Panc1 (cell line): ENCODE measurements at regions not wholly inside any gene's neighbourhood (a gene's known extent, or its start where the extent isn't known, plus 50 kb on each side); places are given as distances from the start of the nearest gene placed in this dataset.

Experiments used
- ATAC-seq: fragments of 200-7000 bp; cut with Tn5 transposase; 2 replicates; pipeline ENCODE4 v1.9.1; 2020; ENCODE audit warnings: mild to moderate bottlenecking, moderate library complexity
- BruUV-seq: library from RNA; stranded (reverse); fragments of 400-500 nt; replicated peaks from 2 replicates; lab custom pipeline; 2021; lab: Mats Ljungman, UMichigan
- CTCF ChIA-PET: fragments of 300-600 bp; sonication (Branson Sonifier 250); formaldehyde crosslinking; loops from one replicate; lab custom pipeline; 2022; ENCODE audit warnings: antibody characterized with exemption; lab: Charles Lee
- POLR2A ChIA-PET: fragments of 300-600 bp; sonication (Branson Sonifier 250); formaldehyde crosslinking; loops from one replicate; lab custom pipeline; 2022; ENCODE audit warnings: antibody characterized with exemption; lab: Charles Lee
- DNase-seq: peaks from one replicate; pipeline ENCODE4 v3.0.0-alpha.2; 2010; ENCODE audit warnings: low read depth, low spot score
- H3K27ac ChIP-seq: 2 replicates; pipeline ENCODE4 v1.5.1; 2011; ENCODE audit warnings: mild to moderate bottlenecking, low read length, inconsistent platforms
- H3K27me3 ChIP-seq: fragments of 200-500 bp; sonication (Bioruptor generic); 2 replicates; pipeline ENCODE4 v1.6.0; 2014; ENCODE audit warnings: low read length, inconsistent platforms; ENCODE audit not compliant: control insufficient read depth, insufficient read depth
- H3K36me3 ChIP-seq: fragments of 200-500 bp; sonication (Bioruptor generic); 2 replicates; pipeline ENCODE4 v1.5.1; 2014; ENCODE audit warnings: inconsistent platforms, mild to moderate bottlenecking, low read length, moderate library complexity; ENCODE audit not compliant: control insufficient read depth, insufficient read depth
- H3K4me1 ChIP-seq: 2 replicates; pipeline ENCODE4 v1.5.1; 2011; ENCODE audit warnings: inconsistent platforms, mild to moderate bottlenecking, low read length, moderate library complexity; ENCODE audit not compliant: control insufficient read depth, insufficient read depth
- H3K4me3 ChIP-seq, 2 experiments: 2 replicates each; pipeline ENCODE4 v1.5.1; 2011 to 2012; ENCODE audit warnings: low read depth in 2 of 2, low read length in 2 of 2, mild to moderate bottlenecking in 2 of 2, inconsistent platforms in 1 of 2, moderate library complexity in 1 of 2
- H3K9me3 ChIP-seq: fragments of 200-500 bp; sonication (Bioruptor generic); 2 replicates; pipeline ENCODE4 v1.5.1; 2014; ENCODE audit warnings: low read depth, mild to moderate bottlenecking, inconsistent platforms, low read length, moderate library complexity; ENCODE audit not compliant: control insufficient read depth, insufficient read depth
- POLR2AphosphoS5 ChIP-seq: IDR thresholded peaks from 2 replicates; pipeline ENCODE4 v1.6.1; 2012; ENCODE audit warnings: mild to moderate bottlenecking, low read depth, low read length, moderate library complexity
- SIN3A ChIP-seq: IDR thresholded peaks from 2 replicates; pipeline ENCODE4 v1.6.1; 2012; ENCODE audit warnings: low read depth, mild to moderate bottlenecking, low read length, moderate library complexity, borderline replicate concordance; ENCODE audit not compliant: insufficient read depth
- TCF7L2 ChIP-seq: IDR thresholded peaks from 2 replicates; pipeline ENCODE4 v1.6.1; 2011; ENCODE audit warnings: mild to moderate bottlenecking, low read depth, low read length, inconsistent platforms
- in situ Hi-C: cut with HindIII; loops from 2 replicates; pipeline ENCODE4 v1.10.0; 2016; ENCODE audit warnings: low sequenced_read_pairs, low pct_unique_long_range_greater_than_20kb
- intact Hi-C: fragments of 100-400 bp; cut with micrococcal nuclease; formaldehyde crosslinking; loops from one replicate; pipeline ENCODE4 v1.10.0; 2022; ENCODE audit not compliant: unreplicated experiment
- TF ChIP-seq, protein P1 (sequence below): fragments of 450-650 bp; IDR thresholded peaks from 2 replicates; pipeline ENCODE4 v1.5.1; 2017; ENCODE audit warnings: mild to moderate bottlenecking
- TF ChIP-seq, protein P2 (sequence below), 2 experiments: IDR thresholded peaks; 2 replicates each; pipeline ENCODE4 v1.6.1; 2011 to 2012; ENCODE audit warnings: low read depth in 2 of 2, control low read depth in 1 of 2, low read length in 1 of 2, mild to moderate bottlenecking in 1 of 2, moderate library complexity in 1 of 2; ENCODE audit not compliant: insufficient read depth in 1 of 2

DNA sequence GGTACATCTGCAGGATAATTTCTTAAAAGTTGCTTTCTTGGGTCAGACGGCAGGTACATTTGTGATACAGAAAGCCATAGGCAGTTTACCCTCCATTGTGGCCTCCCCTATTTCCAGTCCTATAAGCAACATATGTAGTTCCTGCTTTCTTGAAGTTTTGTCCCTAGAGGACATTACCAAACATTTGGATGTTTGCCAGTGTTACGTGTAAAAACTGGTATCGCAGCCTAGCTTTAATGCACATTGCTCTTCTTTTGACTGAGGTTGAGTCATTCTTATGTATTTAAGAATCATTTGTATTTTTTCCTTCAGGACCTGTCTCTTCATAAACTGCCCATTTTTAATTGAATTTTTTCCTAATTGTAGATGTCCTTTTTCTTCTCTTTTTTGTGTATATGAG, 114.3 kb downstream of the DIPK2A start:
- Histone ChIP-seq H3K4me3 (no peak overlapping the region), H3K27ac (no peak overlapping the region), H3K27me3 (no peaks in the 10 kb centered on the region), H3K4me1 (no peaks in the 10 kb centered on the region), H3K36me3 (no peaks in the 10 kb centered on the region), H3K9me3 (no peaks in the 10 kb centered on the region)
- intact Hi-C loops, result no loop called here
- ChIA-PET CTCF (no interaction called here), POLR2A (no interaction called here)
- no TSS peak for BruUV-seq
- no peak for TF ChIP-seq SIN3A
- ATAC-seq (no peak), DNase-seq (no peak)
- in situ Hi-C loops, result no loop called here

DNA sequence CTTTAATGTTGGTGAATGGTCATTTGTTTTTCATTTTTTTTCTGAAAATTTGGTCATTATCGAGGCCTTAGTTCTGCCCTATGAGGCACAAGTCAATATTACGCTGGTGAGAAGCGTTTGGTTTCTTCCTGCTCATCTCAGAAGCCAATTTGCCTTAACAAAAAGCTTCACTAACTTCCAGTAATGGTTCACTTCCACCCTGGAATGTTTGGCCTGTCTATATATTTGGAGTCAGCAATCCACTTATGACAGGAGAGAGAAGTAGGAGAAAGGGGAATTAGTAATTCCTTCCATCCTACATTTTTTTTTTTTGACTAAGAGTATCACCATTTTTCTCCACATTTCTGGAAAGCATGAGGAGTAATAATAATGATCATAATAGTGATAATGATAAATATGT, 124.4 kb downstream of the DIPK2A start:
- Histone ChIP-seq H3K27ac (no peak overlapping the region), H3K9me3 (no peaks in the 10 kb centered on the region), H3K36me3 (no peaks in the 10 kb centered on the region), H3K27me3 (no peaks in the 10 kb centered on the region), H3K4me1 (no peaks in the 10 kb centered on the region), H3K4me3 (no peak overlapping the region)
- DNase-seq, result no peak
- in situ Hi-C loops (no loop called here), intact Hi-C loops (no loop called here)
- no TSS peak for BruUV-seq
- CTCF ChIA-PET, result no interaction called here
- TF ChIP-seq, protein P1, sequence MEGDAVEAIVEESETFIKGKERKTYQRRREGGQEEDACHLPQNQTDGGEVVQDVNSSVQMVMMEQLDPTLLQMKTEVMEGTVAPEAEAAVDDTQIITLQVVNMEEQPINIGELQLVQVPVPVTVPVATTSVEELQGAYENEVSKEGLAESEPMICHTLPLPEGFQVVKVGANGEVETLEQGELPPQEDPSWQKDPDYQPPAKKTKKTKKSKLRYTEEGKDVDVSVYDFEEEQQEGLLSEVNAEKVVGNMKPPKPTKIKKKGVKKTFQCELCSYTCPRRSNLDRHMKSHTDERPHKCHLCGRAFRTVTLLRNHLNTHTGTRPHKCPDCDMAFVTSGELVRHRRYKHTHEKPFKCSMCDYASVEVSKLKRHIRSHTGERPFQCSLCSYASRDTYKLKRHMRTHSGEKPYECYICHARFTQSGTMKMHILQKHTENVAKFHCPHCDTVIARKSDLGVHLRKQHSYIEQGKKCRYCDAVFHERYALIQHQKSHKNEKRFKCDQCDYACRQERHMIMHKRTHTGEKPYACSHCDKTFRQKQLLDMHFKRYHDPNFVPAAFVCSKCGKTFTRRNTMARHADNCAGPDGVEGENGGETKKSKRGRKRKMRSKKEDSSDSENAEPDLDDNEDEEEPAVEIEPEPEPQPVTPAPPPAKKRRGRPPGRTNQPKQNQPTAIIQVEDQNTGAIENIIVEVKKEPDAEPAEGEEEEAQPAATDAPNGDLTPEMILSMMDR, result no peak
- TF ChIP-seq SIN3A (no peak), POLR2AphosphoS5 (no peak), TCF7L2 (no peak)
- TF ChIP-seq, protein P2, sequence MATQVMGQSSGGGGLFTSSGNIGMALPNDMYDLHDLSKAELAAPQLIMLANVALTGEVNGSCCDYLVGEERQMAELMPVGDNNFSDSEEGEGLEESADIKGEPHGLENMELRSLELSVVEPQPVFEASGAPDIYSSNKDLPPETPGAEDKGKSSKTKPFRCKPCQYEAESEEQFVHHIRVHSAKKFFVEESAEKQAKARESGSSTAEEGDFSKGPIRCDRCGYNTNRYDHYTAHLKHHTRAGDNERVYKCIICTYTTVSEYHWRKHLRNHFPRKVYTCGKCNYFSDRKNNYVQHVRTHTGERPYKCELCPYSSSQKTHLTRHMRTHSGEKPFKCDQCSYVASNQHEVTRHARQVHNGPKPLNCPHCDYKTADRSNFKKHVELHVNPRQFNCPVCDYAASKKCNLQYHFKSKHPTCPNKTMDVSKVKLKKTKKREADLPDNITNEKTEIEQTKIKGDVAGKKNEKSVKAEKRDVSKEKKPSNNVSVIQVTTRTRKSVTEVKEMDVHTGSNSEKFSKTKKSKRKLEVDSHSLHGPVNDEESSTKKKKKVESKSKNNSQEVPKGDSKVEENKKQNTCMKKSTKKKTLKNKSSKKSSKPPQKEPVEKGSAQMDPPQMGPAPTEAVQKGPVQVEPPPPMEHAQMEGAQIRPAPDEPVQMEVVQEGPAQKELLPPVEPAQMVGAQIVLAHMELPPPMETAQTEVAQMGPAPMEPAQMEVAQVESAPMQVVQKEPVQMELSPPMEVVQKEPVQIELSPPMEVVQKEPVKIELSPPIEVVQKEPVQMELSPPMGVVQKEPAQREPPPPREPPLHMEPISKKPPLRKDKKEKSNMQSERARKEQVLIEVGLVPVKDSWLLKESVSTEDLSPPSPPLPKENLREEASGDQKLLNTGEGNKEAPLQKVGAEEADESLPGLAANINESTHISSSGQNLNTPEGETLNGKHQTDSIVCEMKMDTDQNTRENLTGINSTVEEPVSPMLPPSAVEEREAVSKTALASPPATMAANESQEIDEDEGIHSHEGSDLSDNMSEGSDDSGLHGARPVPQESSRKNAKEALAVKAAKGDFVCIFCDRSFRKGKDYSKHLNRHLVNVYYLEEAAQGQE (IDR thresholded peaks at IDR 0.05; ENCODE audit: insufficient read depth in 1 of 2, low read depth in 2 of 2, low read length in 1 of 2), result no peak
- POLR2A ChIA-PET, result no interaction called here
- no peak for ATAC-seq

DNA sequence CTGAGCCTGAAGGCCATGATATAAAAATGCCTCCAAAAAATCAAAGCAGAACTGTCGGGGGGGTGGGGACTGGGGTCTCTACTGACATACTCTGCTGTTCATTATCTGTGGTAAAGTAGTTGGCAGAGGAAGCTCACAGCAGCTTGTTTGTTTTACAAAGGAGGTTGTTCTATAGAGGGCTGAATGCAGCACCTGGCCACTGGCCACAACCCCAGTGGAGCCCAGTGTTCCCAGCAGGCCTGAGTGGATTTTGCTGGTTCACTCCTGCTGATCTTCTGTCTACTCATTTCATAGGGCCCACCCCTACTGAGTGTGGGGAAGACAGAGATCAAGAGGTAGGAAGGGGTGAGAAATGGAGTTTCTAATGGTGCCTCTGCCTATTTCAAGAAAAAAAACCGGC, 125.5 kb downstream of the DIPK2A start:
- in situ Hi-C loops, result no loop called here
- BruUV-seq, result no TSS peak
- no peak overlapping the region for H3K27ac ChIP-seq
- H3K4me3 ChIP-seq, result no peak overlapping the region
- intact Hi-C loops, result no loop called here
- DNase-seq (no peak), ATAC-seq (no peak)
- no peaks in the 10 kb centered on the region for H3K9me3 ChIP-seq
- no peaks in the 10 kb centered on the region for H3K27me3 ChIP-seq
- no peaks in the 10 kb centered on the region for H3K36me3 ChIP-seq
- H3K4me1 ChIP-seq, result no peaks in the 10 kb centered on the region
- ChIA-PET CTCF (no interaction called here), POLR2A (no interaction called here)
- TF ChIP-seq TCF7L2, result no peak
